ENCODE measurements at regions not wholly inside any gene's neighbourhood (a gene's known extent, or its start where the extent isn't known, plus 50 kb on each side); places are given as distances from the start of the nearest gene placed in this dataset.

- intact Hi-C loops (cut with micrococcal nuclease) = no loop called here
Measured at GRCh38 chr10:44647473-44647872, 262.6 kb upstream of the CXCL12 start.

GRCh38 chr10:44647877-44648542 lies 263.1 kb upstream of the CXCL12 start:
- DNase-seq (no peak), ATAC-seq (no peak)
- H3K27ac ChIP-seq (ENCODE audit: low read length) = no peak overlapping the region
- TF ChIP-seq CTCF (IDR thresholded peaks at IDR 0.05) = no peak
- WGBS (ENCODE audit: insufficient coverage) = 77% methylated on average over 9 of the region's 10 CpGs
- intact Hi-C loops (cut with micrococcal nuclease) = no loop called here
- Mint-ChIP-seq H3K27me3 (ENCODE audit: low read depth in 2 of 2) (no peaks in the 10 kb centered on the region), H3K4me3 (no peak overlapping the region), H3K9me3 (no peaks in the 10 kb centered on the region), H3K4me1 (no peaks in the 10 kb centered on the region), H3K36me3 (no peaks in the 10 kb centered on the region), H3K27ac (no peak overlapping the region)
- H3K4me3 ChIP-seq (ENCODE audit: low read length) = no peak overlapping the region
- H3K27me3 ChIP-seq (ENCODE audit: control insufficient read depth, insufficient read depth, low read length) = no peaks in the 10 kb centered on the region
- H3K4me1 ChIP-seq (ENCODE audit: control insufficient read depth, insufficient read depth, low read length) = no peaks in the 10 kb centered on the region
- H3K36me3 ChIP-seq (ENCODE audit: control insufficient read depth, insufficient read depth, low read length) = no peaks in the 10 kb centered on the region
- no peaks in the 10 kb centered on the region for H3K9me3 ChIP-seq (ENCODE audit: control insufficient read depth, insufficient read depth, low read length)

More at GRCh38 chr10:44647473-44647872, 262.6 kb upstream of the CXCL12 start:
- Histone ChIP-seq H3K4me3 (ENCODE audit: low read length) (no peak overlapping the region), H3K4me1 (ENCODE audit: control insufficient read depth, insufficient read depth, low read length) (no peaks in the 10 kb centered on the region), H3K36me3 (ENCODE audit: control insufficient read depth, insufficient read depth, low read length) (no peaks in the 10 kb centered on the region), H3K9me3 (ENCODE audit: control insufficient read depth, insufficient read depth, low read length) (no peaks in the 10 kb centered on the region), H3K27ac (ENCODE audit: low read length) (no peak overlapping the region), H3K27me3 (ENCODE audit: control insufficient read depth, insufficient read depth, low read length) (no peaks in the 10 kb centered on the region)
- Mint-ChIP-seq H3K4me3 (no peak overlapping the region), H3K36me3 (no peaks in the 10 kb centered on the region), H3K27ac (no peak overlapping the region), H3K9me3 (no peaks in the 10 kb centered on the region), H3K4me1 (no peaks in the 10 kb centered on the region), H3K27me3 (ENCODE audit: low read depth in 2 of 2) (no peaks in the 10 kb centered on the region)
- 88% methylated on average over 2 of the region's 2 CpGs for WGBS (ENCODE audit: insufficient coverage)
- ATAC-seq (no peak), DNase-seq (no peak)
- TF ChIP-seq CTCF (IDR thresholded peaks at IDR 0.05) = no peak

- H3K36me3 Mint-ChIP-seq = no peaks in the 10 kb centered on the region
- Histone ChIP-seq H3K9me3 (ENCODE audit: control insufficient read depth, insufficient read depth, low read length) (no peaks in the 10 kb centered on the region), H3K4me3 (ENCODE audit: low read length) (no peak overlapping the region), H3K27me3 (ENCODE audit: control insufficient read depth, insufficient read depth, low read length) (no peaks in the 10 kb centered on the region), H3K4me1 (ENCODE audit: control insufficient read depth, insufficient read depth, low read length) (no peaks in the 10 kb centered on the region), H3K36me3 (ENCODE audit: control insufficient read depth, insufficient read depth, low read length) (no peaks in the 10 kb centered on the region), H3K27ac (ENCODE audit: low read length) (no peak overlapping the region)
- no peaks in the 10 kb centered on the region for H3K27me3 Mint-ChIP-seq (ENCODE audit: low read depth in 2 of 2)
- H3K9me3 Mint-ChIP-seq = peaks cover 0 to 2% of the 10 kb centered on the region in 2 donors
- H3K27ac Mint-ChIP-seq = no peak overlapping the region
- no peak for DNase-seq
- H3K4me3 Mint-ChIP-seq = no peak overlapping the region
- WGBS (ENCODE audit: insufficient coverage) = 83% methylated on average over 6 of the region's 7 CpGs
- no peak for ATAC-seq
- no peak for TF ChIP-seq CTCF (IDR thresholded peaks at IDR 0.05)
- H3K4me1 Mint-ChIP-seq = no peaks in the 10 kb centered on the region
- intact Hi-C loops (cut with micrococcal nuclease) = no loop called here
Measured at GRCh38 chr10:44650691-44651661, 260.2 kb upstream of the TMEM72 start.

Measured in natural killer cell (primary cell).